Activated T-cell treated with anti-CD3 and anti-CD28 coated beads for 24 hours (primary cell): ENCODE measurements at regions not wholly inside any gene's neighbourhood (a gene's known extent, or its start where the extent isn't known, plus 50 kb on each side); places are given as distances from the start of the nearest gene placed in this dataset.

Experiments
- DNase-seq: peaks from one replicate; pipeline ENCODE4 v3.0.0-alpha.2; 2020; ENCODE audit warnings: low read depth

- DNase-seq = no peak
These were observed 216.2 kb downstream of the ENC1 start for GRCh38 chr5:74424162-74424868.

GRCh38 chr5:74423383-74423782 is 217.1 kb downstream of the ENC1 start:
- no peak for DNase-seq

GRCh38 chr5:74422671-74423070 is 217.9 kb downstream of the ENC1 start:
- no peak for DNase-seq

GRCh38 chr5:74422030-74422429 is 218.5 kb downstream of the ENC1 start:
- DNase-seq = no peak

GRCh38 chr5:74421377-74421776 is 219.2 kb downstream of the ENC1 start:
- no peak for DNase-seq

- DNase-seq = no peak
These were observed 219.6 kb downstream of the ENC1 start for GRCh38 chr5:74420947-74421346.

GRCh38 chr5:74420220-74420619 is 220.3 kb downstream of the ENC1 start:
- no peak for DNase-seq

- DNase-seq = no peak
These were observed 221.1 kb downstream of the ENC1 start for GRCh38 chr5:74419468-74419867.

GRCh38 chr5:74418709-74419108 is 221.8 kb downstream of the ENC1 start:
- DNase-seq = no peak

GRCh38 chr5:74418261-74418660 is 222.3 kb downstream of the ENC1 start:
- no peak for DNase-seq

GRCh38 chr5:74415695-74416102 is 224.8 kb downstream of the ENC1 start:
- DNase-seq = no peak

- DNase-seq = no peak
These were observed 226.3 kb downstream of the ENC1 start for GRCh38 chr5:74414228-74414627.

- DNase-seq = no peak
These were observed 227.0 kb downstream of the ENC1 start for GRCh38 chr5:74413403-74414048.

- DNase-seq = no peak
These were observed 228.5 kb downstream of the ENC1 start for GRCh38 chr5:74412066-74412465.

- no peak for DNase-seq
These were observed 230.8 kb downstream of the ENC1 start for GRCh38 chr5:74409712-74410111.

GRCh38 chr5:74409166-74409706 is 231.3 kb downstream of the ENC1 start:
- no peak for DNase-seq

GRCh38 chr5:74408150-74409043 is 232.1 kb downstream of the ENC1 start:
- no peak for DNase-seq

GRCh38 chr5:74407701-74408100 is 232.8 kb downstream of the ENC1 start:
- DNase-seq = no peak

- no peak for DNase-seq
These were observed 233.7 kb downstream of the ENC1 start for GRCh38 chr5:74406844-74407243.

- DNase-seq = no peak
These were observed 234.9 kb downstream of the ENC1 start for GRCh38 chr5:74405593-74405992.

GRCh38 chr5:74404574-74405508 is 235.7 kb downstream of the ENC1 start:
- DNase-seq = no peak
